ENCODE measurements at regions not wholly inside any gene's neighbourhood (a gene's known extent, or its start where the extent isn't known, plus 50 kb on each side); places are given as distances from the start of the nearest gene placed in this dataset.

GRCh38 chr20:23242556-23243180 is 107.9 kb upstream of the NXT1 start:
- H3K27ac Mint-ChIP-seq = no peak overlapping the region
- no peak for DNase-seq

GRCh38 chr20:23242104-23242503 is 108.5 kb upstream of the NXT1 start:
- no peak overlapping the region for H3K27ac Mint-ChIP-seq

More at GRCh38 chr20:23242556-23243180, 107.9 kb upstream of the NXT1 start:
- H3K4me1 ChIP-seq (ENCODE audit: insufficient read depth, low read length) = no peaks in the 10 kb centered on the region
- ChIA-PET CTCF (ENCODE audit: partially characterized antibody) (no interaction called here), POLR2A (ENCODE audit: partially characterized antibody) (no interaction called here)
- Mint-ChIP-seq H3K4me1 (no peaks in the 10 kb centered on the region), H3K27me3 (peaks cover 0 to 4% of the 10 kb centered on the region in 2 donors), H3K4me3 (no peak overlapping the region), H3K36me3 (no peaks in the 10 kb centered on the region), H3K9me3 (peaks cover under 1 to 24% (median 19%) of the 10 kb centered on the region in 8 donors)
- no peak overlapping the region for H3K27ac ChIP-seq (ENCODE audit: low read depth, low read length)
- no peaks in the 10 kb centered on the region for H3K9me3 ChIP-seq (ENCODE audit: control insufficient read depth in 1 of 2, low read length in 2 of 2)
- no peak overlapping the region for H3K4me3 ChIP-seq (ENCODE audit: low read length in 2 of 2)
- no peaks in the 10 kb centered on the region for H3K36me3 ChIP-seq (ENCODE audit: insufficient read depth, low read length)
- intact Hi-C loops (cut with micrococcal nuclease) = no loop called here
- no peaks in the 10 kb centered on the region for H3K27me3 ChIP-seq (ENCODE audit: insufficient read depth, low read length)

DNA sequence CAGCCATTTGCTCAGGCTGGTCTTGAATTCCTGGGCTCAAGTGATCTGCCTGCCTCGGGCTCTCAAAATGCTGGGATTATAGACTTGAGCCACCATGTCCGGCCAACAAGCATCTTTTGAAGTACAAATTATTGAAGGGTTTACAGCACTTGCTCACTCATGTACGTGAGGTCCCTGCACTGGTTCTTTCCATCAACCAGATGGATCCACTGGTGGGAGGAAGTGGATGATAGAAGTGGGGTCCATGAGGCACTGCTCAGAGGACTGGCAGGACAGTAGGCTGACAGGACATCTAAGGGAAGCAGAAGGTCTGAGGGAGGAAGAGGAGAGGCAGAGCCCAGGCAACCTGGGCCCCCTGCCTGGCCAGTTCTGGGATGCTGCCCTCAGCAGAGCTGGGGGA is 109.2 kb upstream of the NXT1 start:
- no peaks in the 10 kb centered on the region for H3K9me3 ChIP-seq (ENCODE audit: control insufficient read depth in 1 of 2, low read length in 2 of 2)
- H3K9me3 Mint-ChIP-seq = peaks cover 3 to 32% (median 19%) of the 10 kb centered on the region in 8 donors
- no peak overlapping the region for H3K27ac Mint-ChIP-seq
- no peaks in the 10 kb centered on the region for H3K4me1 Mint-ChIP-seq
- H3K27me3 ChIP-seq (ENCODE audit: insufficient read depth, low read length) = no peaks in the 10 kb centered on the region
- no peak for DNase-seq
- no peaks in the 10 kb centered on the region for H3K4me1 ChIP-seq (ENCODE audit: insufficient read depth, low read length)
- H3K4me3 ChIP-seq (ENCODE audit: low read length in 2 of 2) = no peak overlapping the region
- no peaks in the 10 kb centered on the region for H3K36me3 ChIP-seq (ENCODE audit: insufficient read depth, low read length)
- peaks cover 0 to 4% of the 10 kb centered on the region in 2 donors for H3K27me3 Mint-ChIP-seq
- no peak overlapping the region for H3K4me3 Mint-ChIP-seq
- no peaks in the 10 kb centered on the region for H3K36me3 Mint-ChIP-seq
- CTCF ChIA-PET (ENCODE audit: partially characterized antibody) = no interaction called here
- intact Hi-C loops (cut with micrococcal nuclease) = no loop called here
- no peak overlapping the region for H3K27ac ChIP-seq (ENCODE audit: low read depth, low read length)
- POLR2A ChIA-PET (ENCODE audit: partially characterized antibody) = no interaction called here

More at GRCh38 chr20:23242104-23242503, 108.5 kb upstream of the NXT1 start:
- no peaks in the 10 kb centered on the region for H3K36me3 ChIP-seq (ENCODE audit: insufficient read depth, low read length)
- peaks cover 0 to 4% of the 10 kb centered on the region in 2 donors for H3K27me3 Mint-ChIP-seq
- intact Hi-C loops (cut with micrococcal nuclease) = no loop called here
- H3K9me3 ChIP-seq (ENCODE audit: control insufficient read depth in 1 of 2, low read length in 2 of 2) = no peaks in the 10 kb centered on the region
- CTCF ChIA-PET (ENCODE audit: partially characterized antibody) = no interaction called here
- H3K4me1 ChIP-seq (ENCODE audit: insufficient read depth, low read length) = no peaks in the 10 kb centered on the region
- H3K27me3 ChIP-seq (ENCODE audit: insufficient read depth, low read length) = no peaks in the 10 kb centered on the region
- peaks cover 3 to 30% (median 19%) of the 10 kb centered on the region in 8 donors for H3K9me3 Mint-ChIP-seq
- H3K4me3 ChIP-seq (ENCODE audit: low read length in 2 of 2) = no peak overlapping the region
- DNase-seq = no peak
- H3K4me3 Mint-ChIP-seq = no peak overlapping the region
- no peaks in the 10 kb centered on the region for H3K36me3 Mint-ChIP-seq
- POLR2A ChIA-PET (ENCODE audit: partially characterized antibody) = no interaction called here
- H3K4me1 Mint-ChIP-seq = no peaks in the 10 kb centered on the region
- no peak overlapping the region for H3K27ac ChIP-seq (ENCODE audit: low read depth, low read length)

DNA sequence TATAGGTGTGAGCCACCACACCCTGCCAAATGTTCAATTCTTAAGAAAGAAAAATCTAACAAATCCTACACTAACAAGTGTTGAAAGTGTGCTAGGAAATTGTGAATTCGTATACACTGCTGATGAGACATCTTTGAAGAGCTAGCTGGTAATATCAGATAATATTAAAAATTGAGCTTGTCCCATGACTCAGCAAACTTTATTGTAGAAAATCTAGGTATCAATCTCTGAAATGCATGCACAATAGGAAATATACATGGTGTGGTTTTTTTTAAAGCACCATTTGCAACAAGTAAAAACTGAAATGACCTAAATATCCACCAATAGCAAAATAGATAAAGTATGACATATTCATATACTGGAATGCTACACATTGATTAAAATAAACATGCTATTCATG is 110.1 kb upstream of the NXT1 start:
- H3K9me3 ChIP-seq (ENCODE audit: control insufficient read depth in 1 of 2, low read length in 2 of 2) = peaks cover 0 to 1% of the 10 kb centered on the region in 2 donors
- H3K36me3 ChIP-seq (ENCODE audit: insufficient read depth, low read length) = no peaks in the 10 kb centered on the region
- no peaks in the 10 kb centered on the region for H3K27me3 ChIP-seq (ENCODE audit: insufficient read depth, low read length)
- intact Hi-C loops (cut with micrococcal nuclease) = no loop called here
- no peak overlapping the region for H3K27ac ChIP-seq (ENCODE audit: low read depth, low read length)
- DNase-seq = no peak
- Mint-ChIP-seq H3K27me3 (peaks cover 0 to 4% of the 10 kb centered on the region in 2 donors), H3K36me3 (no peaks in the 10 kb centered on the region), H3K4me1 (no peaks in the 10 kb centered on the region), H3K9me3 (peaks cover 3 to 33% (median 21%) of the 10 kb centered on the region in 8 donors), H3K4me3 (no peak overlapping the region), H3K27ac (no peak overlapping the region)
- POLR2A ChIA-PET (ENCODE audit: partially characterized antibody) = no interaction called here
- no peak overlapping the region for H3K4me3 ChIP-seq (ENCODE audit: low read length in 2 of 2)
- no peaks in the 10 kb centered on the region for H3K4me1 ChIP-seq (ENCODE audit: insufficient read depth, low read length)
- CTCF ChIA-PET (ENCODE audit: partially characterized antibody) = interaction anchor here (1.0 kb wide), 1 partner anchor 14 kb away, joined by 3 read pairs; no protein-coding TSS in a partner anchor

DNA sequence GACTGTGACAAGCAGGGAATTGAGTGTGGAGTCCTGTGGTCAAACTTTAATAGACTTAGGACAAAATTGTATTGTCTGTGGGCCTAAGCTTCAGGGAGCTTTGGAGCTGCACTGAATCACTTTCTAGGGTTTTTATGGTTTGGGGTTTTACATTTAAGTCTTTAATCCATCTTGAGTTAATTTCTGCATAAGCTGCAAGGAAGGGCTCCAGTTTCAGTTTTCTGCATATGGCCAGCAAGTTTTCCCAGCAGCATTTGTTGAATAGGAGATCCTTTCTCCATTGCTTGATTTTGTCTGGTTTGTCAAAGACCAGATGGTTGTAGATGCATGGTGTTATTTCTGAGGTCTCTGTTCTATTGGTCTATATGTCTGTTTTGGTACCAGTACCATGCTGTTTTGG is 113.4 kb upstream of the NXT1 start:
- no peak for DNase-seq
- H3K9me3 Mint-ChIP-seq = peaks cover 3 to 59% (median 27%) of the 10 kb centered on the region in 8 donors
- H3K27ac Mint-ChIP-seq = no peak overlapping the region
- H3K27me3 Mint-ChIP-seq = peaks cover 0 to 2% of the 10 kb centered on the region in 2 donors
- H3K4me3 ChIP-seq (ENCODE audit: low read length in 2 of 2) = no peak overlapping the region
- H3K36me3 Mint-ChIP-seq = no peaks in the 10 kb centered on the region
- intact Hi-C loops (cut with micrococcal nuclease) = no loop called here
- H3K27ac ChIP-seq (ENCODE audit: low read depth, low read length) = no peak overlapping the region
- H3K4me1 ChIP-seq (ENCODE audit: insufficient read depth, low read length) = no peaks in the 10 kb centered on the region
- no peaks in the 10 kb centered on the region for H3K27me3 ChIP-seq (ENCODE audit: insufficient read depth, low read length)
- no peak overlapping the region for H3K4me3 Mint-ChIP-seq
- peaks cover 0 to 8% of the 10 kb centered on the region in 2 donors for H3K9me3 ChIP-seq (ENCODE audit: control insufficient read depth in 1 of 2, low read length in 2 of 2)
- H3K4me1 Mint-ChIP-seq = no peaks in the 10 kb centered on the region
- ChIA-PET POLR2A (ENCODE audit: partially characterized antibody) (no interaction called here), CTCF (ENCODE audit: partially characterized antibody) (interaction anchor here (1.1 to 2.4 kb wide), 2 partner anchors 11 to 186 kb away, joined by 3 to 7 read pairs; no protein-coding TSS in a partner anchor)
- no peaks in the 10 kb centered on the region for H3K36me3 ChIP-seq (ENCODE audit: insufficient read depth, low read length)

GRCh38 chr20:23235173-23236027 is 115.2 kb upstream of the NXT1 start:
- H3K27ac Mint-ChIP-seq = no peak overlapping the region
- H3K27ac ChIP-seq (ENCODE audit: low read depth, low read length) = no peak overlapping the region
- no peaks in the 10 kb centered on the region for H3K4me1 Mint-ChIP-seq
- no peaks in the 10 kb centered on the region for H3K36me3 ChIP-seq (ENCODE audit: insufficient read depth, low read length)
- ChIA-PET CTCF (ENCODE audit: partially characterized antibody) (interaction anchor here (0.9 to 2.0 kb wide), 4 partner anchors 11 to 544 kb away, joined by 3 to 14 read pairs (median 5); no protein-coding TSS in a partner anchor), POLR2A (ENCODE audit: partially characterized antibody) (no interaction called here)
- intact Hi-C loops (cut with micrococcal nuclease) = no loop called here
- no peak overlapping the region for H3K4me3 Mint-ChIP-seq
- H3K9me3 ChIP-seq (ENCODE audit: control insufficient read depth in 1 of 2, low read length in 2 of 2) = peaks cover 0 to 8% of the 10 kb centered on the region in 2 donors
- DNase-seq = peak in 3 of 5 donors; percentile 14 to 18 (median 14)
- H3K4me1 ChIP-seq (ENCODE audit: insufficient read depth, low read length) = no peaks in the 10 kb centered on the region
- no peaks in the 10 kb centered on the region for H3K36me3 Mint-ChIP-seq
- no peak overlapping the region for H3K4me3 ChIP-seq (ENCODE audit: low read length in 2 of 2)
- peaks cover 3 to 63% (median 31%) of the 10 kb centered on the region in 8 donors for H3K9me3 Mint-ChIP-seq
- no peaks in the 10 kb centered on the region for H3K27me3 ChIP-seq (ENCODE audit: insufficient read depth, low read length)
- peaks cover 0 to 3% of the 10 kb centered on the region in 2 donors for H3K27me3 Mint-ChIP-seq

DNA sequence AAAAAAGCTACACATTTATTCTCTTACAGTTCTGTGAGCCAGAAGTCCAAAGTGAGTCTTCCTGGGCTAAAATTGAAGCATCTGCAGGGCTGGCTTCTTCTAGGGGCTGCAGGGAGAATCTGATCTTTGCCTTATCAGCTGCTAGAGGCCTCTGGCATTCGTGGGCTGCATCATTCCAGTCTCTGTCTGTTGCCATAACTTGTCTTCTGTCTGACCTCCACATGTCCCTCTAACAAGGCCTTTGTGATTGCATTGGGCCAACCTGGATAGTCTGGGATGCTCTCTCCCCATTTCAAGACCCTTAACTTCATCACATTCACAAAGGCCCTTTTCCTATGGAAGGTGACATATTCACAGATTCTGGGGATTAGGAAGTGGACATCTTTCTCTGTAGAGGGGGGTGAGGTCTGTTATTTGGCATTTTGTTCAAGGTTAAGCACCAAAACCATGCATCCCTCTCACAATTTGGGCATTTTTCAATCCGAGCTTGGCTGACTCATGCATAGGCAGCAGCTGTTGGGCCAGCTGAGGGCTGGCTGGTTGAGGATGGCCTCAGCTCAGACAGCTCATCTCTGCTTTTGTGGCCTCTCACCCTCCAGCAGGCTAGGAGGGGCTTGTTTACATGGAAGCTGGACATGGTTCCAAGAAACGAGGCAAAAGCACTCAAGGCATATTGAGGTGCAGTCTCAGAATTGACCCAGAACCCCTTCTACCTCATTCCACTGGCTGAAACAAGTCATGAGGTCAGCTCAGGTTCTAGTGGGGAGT is 116.1 kb upstream of the NXT1 start:
- Mint-ChIP-seq H3K27ac (no peak overlapping the region), H3K4me3 (no peak overlapping the region), H3K4me1 (no peaks in the 10 kb centered on the region), H3K27me3 (peaks cover 0 to 3% of the 10 kb centered on the region in 2 donors), H3K36me3 (no peaks in the 10 kb centered on the region), H3K9me3 (peaks cover 3 to 58% (median 28%) of the 10 kb centered on the region in 8 donors)
- Histone ChIP-seq H3K36me3 (ENCODE audit: insufficient read depth, low read length) (no peaks in the 10 kb centered on the region), H3K27ac (ENCODE audit: low read depth, low read length) (no peak overlapping the region), H3K27me3 (ENCODE audit: insufficient read depth, low read length) (no peaks in the 10 kb centered on the region), H3K9me3 (ENCODE audit: control insufficient read depth in 1 of 2, low read length in 2 of 2) (peaks cover 0 to 8% of the 10 kb centered on the region in 2 donors), H3K4me1 (ENCODE audit: insufficient read depth, low read length) (no peaks in the 10 kb centered on the region), H3K4me3 (ENCODE audit: low read length in 2 of 2) (no peak overlapping the region)
- POLR2A ChIA-PET (ENCODE audit: partially characterized antibody) = no interaction called here
- CTCF ChIA-PET (ENCODE audit: partially characterized antibody) = interaction anchor here (0.9 to 2.0 kb wide), 4 partner anchors 11 to 543 kb away, joined by 3 to 14 read pairs (median 5); no protein-coding TSS in a partner anchor
- intact Hi-C loops (cut with micrococcal nuclease) = no loop called here
- DNase-seq = no peak
